Keratinocyte (primary cell): ENCODE measurements at regions not wholly inside any gene's neighbourhood (a gene's known extent, or its start where the extent isn't known, plus 50 kb on each side); places are given as distances from the start of the nearest gene placed in this dataset.

Source experiments
- DNase-seq: peaks from one replicate; pipeline ENCODE4 v3.0.0-alpha.2; 2011; ENCODE audit warnings: low read depth, missing footprints, low spot score
- FAIRE-seq: peaks from 2 replicates; lab custom pipeline; 2011; peaks lifted over from hg19 to GRCh38; lab: Jason Lieb, UNC
- H2AFZ ChIP-seq: 2 replicates; pipeline ENCODE4 v1.6.0; 2012; ENCODE audit warnings: low read length, control low read depth, inconsistent platforms; ENCODE audit not compliant: control insufficient read depth
- H3K27ac ChIP-seq: 2 replicates; pipeline ENCODE4 v1.5.1; 2011; ENCODE audit warnings: low read length; ENCODE audit not compliant: control insufficient read depth, insufficient read depth
- H3K27me3 ChIP-seq: 3 replicates; pipeline ENCODE4 v1.6.0; 2011; ENCODE audit warnings: low read length; ENCODE audit not compliant: control insufficient read depth, insufficient read depth; ENCODE audit errors: extremely low read depth
- H3K36me3 ChIP-seq, 2 experiments: 2 replicates in 1 of 2; 3 replicates in 1 of 2; pipeline ENCODE4 v1.5.1; 2011; ENCODE audit warnings: low read length in 2 of 2, mild to moderate bottlenecking in 1 of 2; ENCODE audit not compliant: control insufficient read depth in 2 of 2, insufficient read depth in 2 of 2; ENCODE audit errors: extremely low read depth in 1 of 2
- H3K4me1 ChIP-seq: 3 replicates; pipeline ENCODE4 v1.5.1; 2011; ENCODE audit warnings: low read length; ENCODE audit not compliant: control insufficient read depth, insufficient read depth; ENCODE audit errors: extremely low read depth
- H3K4me2 ChIP-seq: 3 replicates; pipeline ENCODE4 v1.6.0; 2011; ENCODE audit warnings: low read depth, low read length; ENCODE audit not compliant: control insufficient read depth, insufficient read depth; ENCODE audit errors: extremely low read depth
- H3K4me3 ChIP-seq, 3 experiments: fragments of 200-600 bp in 1 of 3; sonication (generic) in 1 of 3; 2 replicates in 2 of 3; 3 replicates in 1 of 3; pipeline ENCODE4 v1.5.1; 2011 to 2016; ENCODE audit warnings: low read length in 3 of 3, mild to moderate bottlenecking in 3 of 3, control low read depth in 2 of 3, inconsistent platforms in 1 of 3, low read depth in 1 of 3, mixed read lengths in 1 of 3, mixed run types in 1 of 3, moderate library complexity in 1 of 3; ENCODE audit not compliant: control insufficient read depth in 2 of 3, insufficient read depth in 2 of 3; ENCODE audit errors: extremely low read depth in 1 of 3
- H3K79me2 ChIP-seq: 2 replicates; pipeline ENCODE4 v1.6.0; 2012; ENCODE audit warnings: low read length; ENCODE audit not compliant: control insufficient read depth, insufficient read depth
- H3K9ac ChIP-seq: 3 replicates; pipeline ENCODE4 v1.6.0; 2011; ENCODE audit warnings: low read length; ENCODE audit not compliant: control insufficient read depth, insufficient read depth; ENCODE audit errors: extremely low read depth
- H3K9me1 ChIP-seq: 3 replicates; pipeline ENCODE4 v1.6.0; 2011; ENCODE audit warnings: low read length; ENCODE audit not compliant: control insufficient read depth, insufficient read depth; ENCODE audit errors: extremely low read depth
- H3K9me3 ChIP-seq: 2 replicates; pipeline ENCODE4 v1.5.1; 2012; ENCODE audit warnings: low read depth, low read length; ENCODE audit not compliant: control insufficient read depth
- H4K20me1 ChIP-seq: 3 replicates; pipeline ENCODE4 v1.6.0; 2011; ENCODE audit warnings: low read length; ENCODE audit not compliant: control insufficient read depth, insufficient read depth; ENCODE audit errors: extremely low read depth
- EZH2 ChIP-seq: IDR thresholded peaks from one replicate; pipeline ENCODE4 v1.6.1; 2012; ENCODE audit warnings: inconsistent platforms, mild to moderate bottlenecking, low read length, moderate library complexity
- dilution Hi-C: fragments of 300-500 bp; cut with MboI; formaldehyde crosslinking; loops from one replicate; pipeline ENCODE4 v1.7.0; 2020; ENCODE audit warnings: low sequenced_read_pairs; ENCODE audit not compliant: extremely low pct_ligation_motif_present
- TF ChIP-seq, protein P1 (sequence below), 3 experiments: IDR thresholded peaks in 1 of 3; conservative IDR thresholded peaks in 1 of 3; optimal IDR thresholded peaks in 1 of 3; 2 replicates in 2 of 3; 3 replicates in 1 of 3; pipeline versions ENCODE3 to v1.5.1; 2011; ENCODE audit warnings: low read length in 3 of 3, mild to moderate bottlenecking in 3 of 3, moderate library complexity in 2 of 3, control low read depth in 1 of 3, inconsistent platforms in 1 of 3; ENCODE audit not compliant: insufficient read depth in 2 of 3; ENCODE audit errors: extremely low read depth in 1 of 3

DNA sequence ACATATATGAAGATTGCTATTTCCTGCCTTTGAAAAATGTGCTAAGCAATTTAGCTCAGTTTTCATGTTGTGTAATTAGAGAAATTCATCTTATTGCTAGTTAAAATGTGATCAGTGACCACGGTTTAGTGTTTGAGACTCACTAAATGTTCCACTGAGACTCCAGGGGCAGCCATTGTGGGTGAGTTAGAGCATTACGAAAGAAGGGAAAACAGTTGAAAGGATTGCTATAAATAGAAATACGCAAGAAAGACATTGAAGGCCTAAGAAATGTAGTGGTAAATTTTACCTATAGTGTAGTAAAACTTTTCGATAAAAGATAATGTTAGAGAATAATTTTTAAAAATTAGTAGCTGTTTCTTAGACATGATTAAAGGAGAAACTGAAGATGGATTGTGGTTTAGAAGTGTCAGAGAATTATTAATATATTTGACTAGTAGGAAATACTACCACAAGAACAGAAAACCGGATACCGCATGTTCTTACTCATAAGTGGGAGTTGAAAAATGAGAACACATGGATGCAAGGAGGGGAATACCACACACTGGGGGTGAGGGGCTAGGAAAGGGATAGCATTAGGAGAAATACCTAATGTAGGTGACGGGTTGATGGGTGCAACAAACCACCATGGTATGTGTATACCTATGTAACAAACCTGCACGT, 394.5 kb downstream of the SEMA3D start:
- no peak overlapping the region for H2AFZ ChIP-seq
- H4K20me1 ChIP-seq, result no peaks in the 10 kb centered on the region
- DNase-seq (no peak), FAIRE-seq (no peak)
- no peaks in the 10 kb centered on the region for H3K9me1 ChIP-seq
- dilution Hi-C loops, result no loop called here
- H3K79me2 ChIP-seq, result no peaks in the 10 kb centered on the region
- H3K4me1 ChIP-seq, result no peaks in the 10 kb centered on the region
- H3K27me3 ChIP-seq, result no peaks in the 10 kb centered on the region
- H3K9me3 ChIP-seq, result no peaks in the 10 kb centered on the region
- H3K9ac ChIP-seq, result no peak overlapping the region
- no peaks in the 10 kb centered on the region for H3K36me3 ChIP-seq
- no peak overlapping the region for H3K4me3 ChIP-seq
- no peak for TF ChIP-seq EZH2
- TF ChIP-seq, protein P1, sequence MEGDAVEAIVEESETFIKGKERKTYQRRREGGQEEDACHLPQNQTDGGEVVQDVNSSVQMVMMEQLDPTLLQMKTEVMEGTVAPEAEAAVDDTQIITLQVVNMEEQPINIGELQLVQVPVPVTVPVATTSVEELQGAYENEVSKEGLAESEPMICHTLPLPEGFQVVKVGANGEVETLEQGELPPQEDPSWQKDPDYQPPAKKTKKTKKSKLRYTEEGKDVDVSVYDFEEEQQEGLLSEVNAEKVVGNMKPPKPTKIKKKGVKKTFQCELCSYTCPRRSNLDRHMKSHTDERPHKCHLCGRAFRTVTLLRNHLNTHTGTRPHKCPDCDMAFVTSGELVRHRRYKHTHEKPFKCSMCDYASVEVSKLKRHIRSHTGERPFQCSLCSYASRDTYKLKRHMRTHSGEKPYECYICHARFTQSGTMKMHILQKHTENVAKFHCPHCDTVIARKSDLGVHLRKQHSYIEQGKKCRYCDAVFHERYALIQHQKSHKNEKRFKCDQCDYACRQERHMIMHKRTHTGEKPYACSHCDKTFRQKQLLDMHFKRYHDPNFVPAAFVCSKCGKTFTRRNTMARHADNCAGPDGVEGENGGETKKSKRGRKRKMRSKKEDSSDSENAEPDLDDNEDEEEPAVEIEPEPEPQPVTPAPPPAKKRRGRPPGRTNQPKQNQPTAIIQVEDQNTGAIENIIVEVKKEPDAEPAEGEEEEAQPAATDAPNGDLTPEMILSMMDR (optimal IDR thresholded peaks at IDR 0.05 in 1 of 3, IDR thresholded peaks at IDR 0.05 in 1 of 3, conservative IDR thresholded peaks at IDR 0.05 in 1 of 3; ENCODE audit: extremely low read depth in 1 of 3, insufficient read depth in 2 of 3, low read length in 3 of 3), result no peak
- H3K27ac ChIP-seq, result no peak overlapping the region
- H3K4me2 ChIP-seq, result no peak overlapping the region

DNA sequence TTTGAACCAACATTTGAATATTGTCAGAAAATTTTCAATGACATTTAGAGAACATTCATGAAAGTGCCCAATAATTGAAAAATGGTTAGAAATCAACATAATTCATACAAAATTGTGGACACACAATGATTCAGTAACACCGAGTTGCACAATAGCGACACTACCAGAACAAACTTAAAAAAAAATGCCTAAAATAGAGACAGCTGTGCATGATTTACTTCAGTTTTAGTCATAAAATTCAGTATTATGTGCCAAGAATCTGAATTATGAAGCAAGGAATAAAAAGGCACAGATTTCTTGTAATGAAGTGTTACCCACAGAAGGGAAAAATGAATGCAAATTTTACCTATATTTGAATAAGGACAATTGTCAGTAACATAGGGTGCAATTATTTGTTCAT, 396.0 kb downstream of the SEMA3D start:
- FAIRE-seq (no peak), DNase-seq (no peak)
- H3K4me1 ChIP-seq, result no peaks in the 10 kb centered on the region
- no peak overlapping the region for H3K9ac ChIP-seq
- H3K79me2 ChIP-seq, result no peaks in the 10 kb centered on the region
- no peaks in the 10 kb centered on the region for H4K20me1 ChIP-seq
- no peak overlapping the region for H2AFZ ChIP-seq
- no peak overlapping the region for H3K4me3 ChIP-seq
- dilution Hi-C loops, result no loop called here
- TF ChIP-seq, protein P1 (optimal IDR thresholded peaks at IDR 0.05 in 1 of 3, IDR thresholded peaks at IDR 0.05 in 1 of 3, conservative IDR thresholded peaks at IDR 0.05 in 1 of 3; ENCODE audit: extremely low read depth in 1 of 3, insufficient read depth in 2 of 3, low read length in 3 of 3), result no peak
- no peak for TF ChIP-seq EZH2
- H3K9me1 ChIP-seq, result no peaks in the 10 kb centered on the region
- H3K27me3 ChIP-seq, result no peaks in the 10 kb centered on the region
- no peaks in the 10 kb centered on the region for H3K36me3 ChIP-seq
- no peaks in the 10 kb centered on the region for H3K9me3 ChIP-seq
- H3K27ac ChIP-seq, result no peak overlapping the region
- H3K4me2 ChIP-seq, result no peak overlapping the region
